H4 (cell line): ENCODE measurements at regions not wholly inside any gene's neighbourhood (a gene's known extent, or its start where the extent isn't known, plus 50 kb on each side); places are given as distances from the start of the nearest gene placed in this dataset.
"Not testable (repeated sequence)": the region's sequence is repeated elsewhere in the genome, so short reads cannot be mapped to it uniquely, and the experiment has no call there.

Source experiments
- DNase-seq: peaks from one replicate; pipeline ENCODE4 v3.0.0-alpha.2; 2015; ENCODE audit warnings: low spot score

DNA sequence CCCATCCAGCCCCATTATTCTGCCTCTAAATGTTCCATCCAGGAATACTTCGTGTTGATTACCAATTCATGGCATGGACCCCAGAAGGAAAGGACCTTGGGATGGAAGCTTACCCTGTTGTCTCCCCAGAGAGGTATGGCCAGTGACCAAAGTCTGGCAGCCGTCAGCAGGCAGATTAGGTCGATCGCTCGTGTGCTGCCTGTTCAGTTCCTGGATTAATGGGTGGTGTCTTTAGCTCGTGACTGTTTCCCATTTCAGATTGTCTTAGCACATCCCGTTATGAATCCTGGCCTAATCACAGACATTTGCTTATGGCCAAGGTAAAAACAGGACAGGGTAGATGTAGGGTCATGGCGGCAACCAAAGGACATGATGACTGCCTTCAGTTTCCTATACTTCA, 122.9 kb upstream of the NTF3 start:
- no peak for DNase-seq

DNA sequence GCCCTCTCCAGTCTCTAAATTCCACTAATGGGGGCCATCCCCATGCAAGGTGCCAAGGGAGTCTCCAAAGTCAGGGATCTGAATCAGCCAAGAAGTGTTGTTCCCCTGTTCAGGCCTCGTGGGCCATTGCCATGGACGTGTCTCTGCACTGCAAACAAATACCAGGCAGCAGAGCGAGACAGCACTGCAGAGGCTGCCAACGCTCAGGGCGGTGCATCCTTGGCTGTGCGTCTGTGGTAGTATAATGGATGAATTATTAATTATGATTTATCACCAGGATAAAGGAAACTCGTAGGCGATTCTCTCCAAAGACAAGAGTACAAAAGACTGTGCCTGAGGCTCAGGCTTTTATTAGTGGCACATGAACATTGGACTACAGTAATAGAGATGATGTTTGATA, 122.3 kb upstream of the NTF3 start:
- DNase-seq: no peak

DNA sequence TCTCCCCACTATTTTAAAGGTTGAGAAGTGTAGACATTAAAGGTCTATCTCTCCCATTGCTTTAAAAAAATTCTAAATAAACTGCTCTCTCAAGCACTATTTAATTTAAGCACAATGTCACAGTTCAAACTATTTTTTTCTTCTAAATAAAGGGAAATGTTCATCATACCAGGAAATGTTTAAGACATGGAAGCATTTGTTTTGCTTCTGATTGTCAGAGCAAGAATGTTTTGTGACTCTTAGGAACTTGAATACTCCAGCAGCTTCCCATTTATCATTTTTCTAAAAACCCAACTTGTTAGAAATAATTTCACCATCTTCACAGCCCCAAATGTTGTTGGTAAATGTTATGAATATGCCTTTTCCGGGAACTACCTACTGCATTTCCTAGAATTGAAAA, 121.8 kb upstream of the NTF3 start:
- no peak for DNase-seq

- no peak for DNase-seq
These were observed 114.4 kb upstream of the NTF3 start for GRCh38 chr12:5317556-5317955.

GRCh38 chr12:5318874-5319273, 113.0 kb upstream of the NTF3 start:
- DNase-seq: peak; percentile 47

DNA sequence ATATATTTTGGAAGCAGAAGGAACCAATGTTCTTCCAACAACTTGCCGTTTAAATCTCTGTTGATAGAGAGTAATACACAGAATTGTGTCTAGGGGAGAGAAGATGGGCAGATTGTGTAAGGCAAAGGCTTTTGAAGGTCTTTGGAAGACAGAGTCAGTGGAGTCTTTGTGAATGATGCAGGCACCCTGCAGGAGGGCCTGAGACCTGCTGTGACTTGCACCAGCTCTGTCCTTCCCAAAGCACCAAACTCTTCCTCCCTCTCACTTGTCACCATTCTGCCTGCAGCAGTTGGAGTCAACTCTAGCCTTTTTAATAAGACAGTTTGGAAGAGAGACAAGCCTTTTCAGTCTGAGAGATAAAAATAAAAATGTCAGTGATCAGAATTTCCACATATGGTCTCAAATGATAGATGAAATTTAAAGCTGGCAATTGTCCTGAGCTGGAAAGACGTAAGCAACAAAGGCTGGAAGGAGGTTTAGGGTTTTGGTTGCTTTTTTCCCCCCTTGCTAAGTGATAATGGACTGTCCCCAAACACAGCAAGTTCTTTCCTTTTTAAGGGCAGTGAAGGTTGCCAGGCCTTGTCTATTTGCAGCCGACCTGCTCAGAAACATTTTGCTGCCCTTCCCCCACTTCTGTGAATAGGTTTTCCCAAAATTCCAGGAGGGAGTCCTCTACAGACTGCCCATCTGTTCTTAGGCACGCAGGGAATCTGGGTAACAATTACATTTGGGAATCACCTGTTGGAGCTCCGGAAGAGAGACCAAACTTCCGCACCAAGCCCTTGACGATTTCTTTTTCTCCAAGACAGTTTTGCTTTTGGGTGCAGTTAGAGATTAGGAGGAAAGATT, 103.0 kb upstream of the NTF3 start:
- no peak for DNase-seq

GRCh38 chr12:5332551-5332950, 99.4 kb upstream of the NTF3 start:
- no peak for DNase-seq

DNA sequence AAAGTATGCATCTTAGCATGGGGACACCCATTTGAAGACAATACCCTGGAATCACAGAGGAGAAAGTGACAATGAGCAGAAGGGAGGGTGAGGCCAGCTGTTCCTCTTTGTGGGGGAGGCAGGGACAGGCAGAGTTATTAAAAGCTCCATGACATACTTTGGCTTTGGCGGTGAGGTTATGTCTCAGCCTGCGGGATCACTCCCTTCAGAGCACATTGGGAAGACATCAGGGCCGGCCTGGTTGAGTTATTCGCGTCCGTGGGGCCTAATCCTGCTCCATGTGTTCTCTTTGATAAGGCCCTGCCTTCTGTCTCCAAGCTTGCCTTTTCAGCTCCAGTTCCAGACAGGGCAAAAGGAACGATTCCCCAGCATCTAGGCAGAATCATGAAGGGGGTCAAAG, 98.8 kb upstream of the NTF3 start:
- no peak for DNase-seq

DNA sequence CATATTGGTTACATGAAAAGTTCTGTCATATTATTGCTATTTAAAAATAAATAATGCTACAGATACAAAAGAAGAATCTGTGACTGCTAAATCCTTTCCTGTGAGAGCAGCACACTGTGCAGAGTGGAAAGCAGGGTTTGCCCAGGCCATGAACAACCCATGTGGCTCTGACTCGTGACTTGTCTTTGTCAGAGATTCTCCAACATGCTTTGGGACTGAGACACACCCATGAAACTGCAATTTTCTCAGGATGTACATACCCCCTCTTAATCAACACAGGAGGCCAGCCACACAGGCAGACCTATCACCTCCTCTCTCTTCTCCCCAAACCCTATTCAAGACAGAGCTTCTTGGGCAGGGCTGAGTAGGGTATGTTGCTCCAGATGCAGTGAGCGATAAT, 96.8 kb upstream of the NTF3 start:
- no peak for DNase-seq

DNA sequence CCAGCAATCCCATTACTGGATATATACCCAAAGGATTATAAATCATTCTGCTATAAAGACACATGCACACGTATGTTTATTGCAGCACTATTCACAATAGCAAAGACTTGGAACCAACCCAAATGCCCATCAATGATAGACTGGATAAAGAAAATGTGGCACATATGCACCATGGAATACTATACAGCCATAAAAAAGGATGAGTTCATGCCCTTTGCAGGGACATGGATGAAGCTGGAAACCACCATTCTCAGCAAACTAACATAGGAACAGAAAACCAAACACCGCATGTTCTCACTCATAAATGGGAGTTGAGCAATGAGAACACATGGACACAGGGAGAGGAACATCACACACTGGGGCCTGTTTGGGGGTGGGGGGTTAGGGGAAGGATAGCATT, 90.8 kb upstream of the NTF3 start:
- not testable (repeated sequence) for DNase-seq

- DNase-seq: no peak
These were observed 88.2 kb upstream of the NTF3 start for GRCh38 chr12:5343711-5344110.

- DNase-seq: no peak
These were observed 87.8 kb upstream of the NTF3 start for GRCh38 chr12:5344131-5344530.

DNA sequence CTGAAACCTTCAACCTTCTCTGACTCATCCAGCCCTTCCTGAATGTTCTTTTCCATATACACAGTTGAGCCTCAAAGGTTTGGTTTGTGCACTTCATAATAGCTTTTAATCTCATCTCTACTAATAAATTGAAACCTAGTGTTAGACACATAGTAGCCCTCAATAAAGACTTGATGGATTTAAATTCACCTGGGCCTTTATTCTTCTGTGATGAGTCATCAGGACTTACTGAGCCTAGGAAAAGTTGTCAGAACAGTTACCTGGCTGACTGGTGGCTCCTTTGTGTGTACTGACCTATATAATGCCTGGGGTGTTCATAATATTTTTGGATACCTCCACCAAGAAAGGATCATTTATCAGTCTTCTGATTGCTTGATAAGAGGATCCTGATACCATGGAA, 86.4 kb upstream of the NTF3 start:
- DNase-seq: no peak

- DNase-seq: no peak
These were observed 83.9 kb upstream of the NTF3 start for GRCh38 chr12:5348057-5348456.

DNA sequence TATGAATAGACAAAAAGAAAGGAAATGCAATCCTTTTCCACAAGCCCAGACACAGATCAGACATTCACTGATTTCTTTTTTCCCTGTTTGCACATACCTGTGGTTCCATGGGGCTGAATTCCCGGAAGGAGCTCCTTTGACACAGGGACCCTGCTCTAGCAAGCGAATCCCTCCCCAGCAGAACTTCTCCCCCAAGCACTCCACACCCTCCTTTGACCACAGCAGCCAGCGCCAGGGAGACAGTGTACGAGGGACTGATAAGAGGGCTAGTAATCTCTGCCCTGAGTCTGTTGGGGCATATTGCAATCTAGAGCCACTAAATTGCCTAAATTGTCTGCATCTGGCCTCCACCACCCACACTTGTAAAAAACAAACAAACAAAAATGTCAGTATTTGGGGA, 83.4 kb upstream of the NTF3 start:
- DNase-seq: no peak

DNA sequence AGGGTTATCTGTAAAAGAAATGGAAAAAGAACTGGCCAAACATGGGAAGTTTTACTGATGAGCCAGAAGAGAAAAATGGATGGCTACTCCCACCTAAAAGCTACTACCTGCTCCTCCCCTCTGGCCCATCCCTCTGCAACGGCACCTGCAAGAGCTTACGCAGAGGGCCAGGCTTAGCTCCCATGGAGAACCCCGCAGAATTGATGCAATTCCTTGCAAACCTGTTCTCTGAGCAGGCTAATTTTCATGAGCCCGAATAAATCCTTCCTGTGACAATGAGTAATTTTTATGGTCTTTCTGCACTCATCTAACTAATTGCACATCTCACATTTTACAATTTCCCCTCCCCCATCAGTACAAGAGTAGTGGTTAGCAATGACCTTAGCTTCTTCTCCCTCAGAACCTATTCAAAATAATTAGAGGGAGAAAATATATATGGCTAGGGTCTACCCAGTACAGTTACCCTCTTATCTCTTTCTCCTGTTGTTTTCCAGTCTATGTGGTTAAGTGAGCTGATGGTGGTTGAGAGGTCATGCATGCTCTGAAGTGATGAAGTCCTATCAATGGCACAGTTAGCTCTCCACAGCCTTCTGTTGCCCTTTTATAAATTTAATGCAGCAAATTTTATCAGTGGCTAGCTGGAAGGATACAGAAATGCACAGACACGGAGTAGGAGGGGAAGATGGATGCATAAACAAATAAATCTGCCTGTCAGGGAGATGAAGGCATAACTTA, 67.7 kb upstream of the NTF3 start:
- DNase-seq: no peak

GRCh38 chr12:5369298-5369697, 62.6 kb upstream of the NTF3 start:
- DNase-seq: no peak

DNA sequence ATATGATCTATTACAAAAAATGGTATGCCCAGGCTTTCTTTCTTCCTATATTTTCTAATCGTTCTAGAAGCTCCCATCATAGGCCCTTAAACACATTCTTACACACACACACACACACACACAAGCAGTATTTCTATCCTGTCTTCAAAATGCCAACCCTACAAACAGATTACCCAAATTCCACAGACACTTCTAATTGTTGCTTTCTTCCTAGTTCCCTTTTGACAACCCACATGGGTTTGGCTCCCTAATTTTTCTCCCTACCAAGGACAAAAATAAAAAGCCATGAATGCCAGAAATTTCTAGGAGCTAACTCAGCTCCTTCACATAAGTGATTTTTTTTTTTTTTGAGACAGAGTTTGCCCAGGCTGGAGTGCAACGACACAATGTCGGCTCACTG, 60.3 kb upstream of the NTF3 start:
- no peak for DNase-seq

DNA sequence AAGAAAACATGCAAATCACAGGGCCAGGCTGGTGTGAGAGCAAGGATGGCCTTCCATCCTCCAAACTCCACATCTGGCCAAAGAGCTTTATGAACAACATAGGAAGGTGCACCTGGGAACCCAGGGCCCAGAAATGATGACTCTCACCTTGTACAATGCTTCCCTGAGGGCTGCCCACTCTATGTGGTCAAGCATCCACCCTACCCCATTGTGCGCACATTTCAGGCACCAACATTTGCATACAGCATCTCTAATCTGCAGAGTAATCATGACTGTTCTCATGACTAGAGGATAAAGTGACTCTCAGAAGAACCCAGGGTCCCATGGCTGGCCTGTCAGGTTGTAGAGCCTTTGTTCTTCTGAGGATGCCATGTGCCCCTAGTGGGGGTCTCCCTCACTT, 57.2 kb upstream of the NTF3 start:
- no peak for DNase-seq

- DNase-seq: no peak
These were observed 56.2 kb upstream of the NTF3 start for GRCh38 chr12:5375547-5376295.

GRCh38 chr12:5376591-5377207, 55.2 kb upstream of the NTF3 start:
- DNase-seq: no peak

DNA sequence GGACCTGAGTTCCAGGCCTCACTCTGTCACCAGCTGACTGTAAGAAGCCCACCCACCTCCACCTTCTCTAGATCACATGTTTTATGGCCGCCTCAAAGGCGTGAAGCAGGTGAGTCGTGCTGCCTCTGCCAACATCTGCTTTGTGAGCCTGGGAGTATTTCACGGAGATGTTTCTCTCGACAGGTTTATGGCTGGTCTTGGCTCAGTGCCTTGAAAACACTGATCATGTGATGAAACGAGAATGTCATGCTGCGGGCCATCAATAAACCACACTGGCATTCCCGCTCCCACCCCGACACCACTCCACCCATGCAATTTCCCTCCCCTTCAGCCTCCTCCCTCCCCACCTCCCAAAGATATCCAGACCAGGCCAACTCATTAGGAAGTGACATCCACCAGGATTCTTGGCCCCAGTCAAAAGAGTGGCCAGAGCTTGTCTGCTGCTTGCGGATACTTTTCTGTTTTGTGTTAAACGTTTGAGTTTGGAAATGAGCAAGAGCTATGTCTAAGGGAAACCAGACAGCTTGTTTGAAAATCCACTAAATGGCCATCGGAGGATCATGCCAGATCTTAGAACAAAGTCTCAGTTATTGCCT, 53.8 kb upstream of the NTF3 start:
- no peak for DNase-seq
